Amniotic epithelial cell (primary cell): ENCODE measurements at regions not wholly inside any gene's neighbourhood (a gene's known extent, or its start where the extent isn't known, plus 50 kb on each side); places are given as distances from the start of the nearest gene placed in this dataset.

Source experiments
- DNase-seq: peaks from one replicate; pipeline ENCODE4 v3.0.0-alpha.2; 2010; ENCODE audit warnings: low read depth

- DNase-seq: no peak
Observed at GRCh38 chr5:116361979-116362577, 212.5 kb downstream of the SEMA6A start.

DNA sequence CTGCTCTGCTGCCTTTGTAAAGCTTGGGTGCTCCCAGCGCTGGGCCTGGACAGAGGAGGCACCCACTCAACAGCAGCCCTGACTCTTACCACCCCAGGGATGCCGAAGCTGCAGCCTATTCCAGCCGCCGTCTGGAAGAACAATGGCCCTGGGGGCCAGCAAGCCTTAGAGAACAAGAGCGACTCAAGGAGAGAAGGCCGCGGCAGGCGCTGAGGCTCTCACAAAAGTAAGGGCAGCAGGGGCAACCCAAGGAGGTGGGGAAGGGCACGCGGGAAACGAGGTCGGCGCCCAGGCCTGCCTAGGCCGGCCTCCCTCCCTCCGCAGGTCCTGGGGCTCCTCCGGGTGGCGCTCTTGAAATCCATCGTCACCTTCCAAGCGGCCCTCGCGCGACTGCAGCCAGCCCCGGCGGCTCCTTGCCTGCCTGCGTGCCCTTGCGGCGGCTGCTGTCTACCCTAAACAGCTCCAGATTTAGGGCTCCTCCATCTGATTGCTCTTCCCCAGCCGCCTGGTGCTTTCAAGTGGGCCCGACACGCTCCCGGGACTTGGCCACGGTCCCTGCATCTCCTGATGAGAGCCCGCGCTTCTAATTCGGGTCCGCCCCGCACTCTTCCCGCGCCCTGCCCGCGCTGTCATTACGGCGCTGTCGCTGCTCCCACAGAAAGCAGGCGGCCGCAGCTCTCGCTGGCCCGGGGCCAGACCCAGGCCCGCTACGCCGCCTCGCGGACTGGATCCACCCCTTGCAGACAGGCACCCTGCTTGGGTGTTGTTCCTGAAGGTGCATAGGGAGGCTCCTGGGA, 213.3 kb downstream of the SEMA6A start:
- peak; percentile 12 for DNase-seq

- DNase-seq: no peak
Observed at GRCh38 chr5:116360008-116360853, 214.4 kb downstream of the SEMA6A start.

GRCh38 chr5:116359592-116359991, 215.0 kb downstream of the SEMA6A start:
- no peak for DNase-seq

DNA sequence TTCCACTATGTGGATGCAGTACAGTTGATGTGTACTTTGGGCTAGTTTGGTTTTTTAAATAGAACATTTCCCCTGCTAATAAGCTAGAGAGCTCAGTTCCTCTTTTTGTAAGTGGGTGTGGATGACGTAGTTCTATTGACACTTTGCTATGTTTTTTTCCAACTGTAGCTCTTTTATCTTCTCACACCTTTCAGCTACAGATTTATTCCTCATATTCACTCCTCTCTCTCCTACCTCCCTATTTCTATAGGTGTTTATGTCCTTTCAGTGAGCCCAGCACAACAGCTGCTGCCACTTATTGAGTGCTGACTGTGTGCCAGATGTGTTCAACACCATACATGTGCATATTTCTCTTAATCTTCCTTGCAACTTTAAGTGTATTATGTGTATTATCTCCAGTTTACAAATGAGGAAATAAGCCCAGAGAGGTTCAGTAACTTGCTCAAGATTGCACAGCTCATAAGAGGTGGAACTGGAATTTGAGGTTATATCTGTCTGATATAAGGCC, 215.7 kb downstream of the SEMA6A start:
- DNase-seq: no peak

GRCh38 chr5:116358015-116358523, 216.6 kb downstream of the SEMA6A start:
- DNase-seq: no peak

DNA sequence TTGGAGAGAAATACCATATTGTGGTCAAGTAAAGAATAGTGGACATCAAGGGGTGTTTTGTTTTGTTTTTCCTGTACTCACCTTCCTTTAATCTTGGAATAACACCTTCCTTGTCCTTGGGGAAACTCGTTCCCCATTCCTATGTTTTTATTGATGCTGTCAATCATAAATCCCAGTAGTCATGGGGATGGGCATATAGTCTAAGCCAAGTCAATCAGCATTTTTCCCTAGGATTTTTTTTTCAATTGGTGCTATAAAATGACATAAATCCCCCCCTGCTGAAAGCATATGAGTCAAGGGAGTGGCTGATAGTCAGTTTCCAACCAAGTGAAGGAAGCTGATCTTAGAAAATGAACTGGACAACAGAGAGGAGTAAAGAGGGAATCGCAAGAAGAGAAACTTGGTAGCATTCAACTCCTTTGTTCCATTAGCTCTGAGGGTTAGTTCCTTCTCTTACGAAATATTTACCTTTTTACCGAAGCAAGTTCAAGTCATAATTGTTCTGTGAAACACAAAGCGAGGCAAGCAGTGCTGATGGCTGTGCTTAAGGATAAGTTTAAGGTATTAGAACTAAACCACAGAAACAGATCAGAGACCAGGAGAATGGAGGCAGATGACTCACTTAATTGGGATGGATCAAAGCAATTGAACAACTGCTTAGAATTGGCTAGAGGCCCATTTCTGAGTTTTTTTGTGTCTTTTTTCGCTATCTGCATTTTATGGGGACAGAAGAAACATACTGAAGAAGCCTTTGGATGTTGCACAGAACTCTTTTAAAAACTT, 218.6 kb downstream of the SEMA6A start:
- no peak for DNase-seq

- no peak for DNase-seq
Observed at GRCh38 chr5:116354699-116355098, 219.9 kb downstream of the SEMA6A start.

GRCh38 chr5:116347657-116348056, 227.0 kb downstream of the SEMA6A start:
- no peak for DNase-seq

DNA sequence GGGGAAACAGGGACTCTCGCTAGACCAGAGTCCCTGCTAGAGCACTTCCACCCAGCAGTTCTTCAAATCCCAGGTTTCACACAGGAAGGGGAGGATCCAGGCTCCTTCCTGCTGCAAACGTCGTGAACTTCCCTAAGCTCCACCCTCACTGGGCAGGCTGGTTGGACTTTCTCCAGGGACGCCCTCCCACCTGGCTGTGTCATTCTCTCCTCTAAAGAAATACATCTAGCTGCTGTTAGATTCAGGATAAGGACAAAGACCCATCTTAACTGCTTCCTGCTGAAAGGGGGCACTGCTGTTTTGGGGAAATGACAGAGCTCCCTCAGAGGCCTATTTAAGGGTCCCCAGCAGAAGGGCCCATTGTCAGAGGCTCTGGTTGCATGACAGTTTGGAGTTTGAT, 230.7 kb downstream of the SEMA6A start:
- DNase-seq: no peak
